Osteocyte (in vitro differentiated cells): ENCODE measurements at regions not wholly inside any gene's neighbourhood (a gene's known extent, or its start where the extent isn't known, plus 50 kb on each side); places are given as distances from the start of the nearest gene placed in this dataset.

Experiments
- DNase-seq: peaks from one replicate; pipeline ENCODE4 v3.0.0; 2021; ENCODE audit warnings: mixed read lengths; ENCODE audit not compliant: unreplicated experiment; ENCODE audit errors: extremely low spot score
- H3K27ac Mint-ChIP-seq: one replicate; pipeline ENCODE4 v1.8.0; 2021; ENCODE audit warnings: mild to moderate bottlenecking, mixed read lengths; ENCODE audit not compliant: unreplicated experiment
- H3K27me3 Mint-ChIP-seq: one replicate; pipeline ENCODE4 v1.8.0; 2021; ENCODE audit warnings: mixed read lengths; ENCODE audit not compliant: unreplicated experiment
- H3K36me3 Mint-ChIP-seq: one replicate; pipeline ENCODE4 v1.8.0; 2021; ENCODE audit warnings: mixed read lengths; ENCODE audit not compliant: unreplicated experiment
- H3K4me1 Mint-ChIP-seq: one replicate; pipeline ENCODE4 v1.8.0; 2021; ENCODE audit warnings: mixed read lengths; ENCODE audit not compliant: unreplicated experiment
- H3K4me3 Mint-ChIP-seq: one replicate; pipeline ENCODE4 v1.8.0; 2021; ENCODE audit warnings: mild to moderate bottlenecking, moderate library complexity, mixed read lengths; ENCODE audit not compliant: unreplicated experiment
- H3K9me3 Mint-ChIP-seq: one replicate; pipeline ENCODE4 v1.8.0; 2021; ENCODE audit warnings: mixed read lengths; ENCODE audit not compliant: unreplicated experiment
- CTCF ChIP-seq: fragments of 200-600 bp; sonication (generic); IDR thresholded peaks from 2 replicates; pipeline ENCODE4 v1.5.0; 2021; ENCODE audit warnings: antibody characterized with exemption, mild to moderate bottlenecking, moderate library complexity

- Mint-ChIP-seq H3K27ac (no peak overlapping the region), H3K36me3 (no peaks in the 10 kb centered on the region), H3K27me3 (peaks cover 3% of the 10 kb centered on the region), H3K4me3 (no peak overlapping the region), H3K9me3 (no peaks in the 10 kb centered on the region), H3K4me1 (no peaks in the 10 kb centered on the region)
- no peak for TF ChIP-seq CTCF
- DNase-seq = no peak
Measured at GRCh38 chr14:101289911-101290310, 271.4 kb upstream of the DIO3 start.

- Mint-ChIP-seq H3K9me3 (no peaks in the 10 kb centered on the region), H3K36me3 (no peaks in the 10 kb centered on the region), H3K27ac (no peak overlapping the region), H3K4me1 (no peaks in the 10 kb centered on the region), H3K27me3 (peaks cover 3% of the 10 kb centered on the region), H3K4me3 (no peak overlapping the region)
- DNase-seq = peak; percentile 60
- no peak for TF ChIP-seq CTCF
Measured at GRCh38 chr14:101290611-101291010, 270.7 kb upstream of the DIO3 start.

GRCh38 chr14:101291390-101291789 lies 269.9 kb upstream of the DIO3 start:
- Mint-ChIP-seq H3K27me3 (peaks cover 3% of the 10 kb centered on the region), H3K4me1 (no peaks in the 10 kb centered on the region), H3K36me3 (no peaks in the 10 kb centered on the region), H3K4me3 (no peak overlapping the region), H3K27ac (no peak overlapping the region), H3K9me3 (peaks cover 8% of the 10 kb centered on the region)
- peak; percentile 67 for DNase-seq
- TF ChIP-seq CTCF = no peak

GRCh38 chr14:101292448-101292847 lies 268.8 kb upstream of the DIO3 start:
- Mint-ChIP-seq H3K4me1 (no peaks in the 10 kb centered on the region), H3K27ac (no peak overlapping the region), H3K36me3 (no peaks in the 10 kb centered on the region), H3K9me3 (peaks cover 15% of the 10 kb centered on the region), H3K27me3 (peaks cover 3% of the 10 kb centered on the region), H3K4me3 (no peak overlapping the region)
- DNase-seq = no peak
- TF ChIP-seq CTCF = no peak

GRCh38 chr14:101293605-101294004 lies 267.7 kb upstream of the DIO3 start:
- peaks cover 3% of the 10 kb centered on the region for H3K27me3 Mint-ChIP-seq
- H3K4me1 Mint-ChIP-seq = no peaks in the 10 kb centered on the region
- DNase-seq = no peak
- TF ChIP-seq CTCF = no peak
- H3K36me3 Mint-ChIP-seq = no peaks in the 10 kb centered on the region
- H3K27ac Mint-ChIP-seq = no peak overlapping the region
- peaks cover 15% of the 10 kb centered on the region for H3K9me3 Mint-ChIP-seq
- no peak overlapping the region for H3K4me3 Mint-ChIP-seq
